22Rv1 (cell line): ENCODE measurements at regions not wholly inside any gene's neighbourhood (a gene's known extent, or its start where the extent isn't known, plus 50 kb on each side); places are given as distances from the start of the nearest gene placed in this dataset.
"Not testable (repeated sequence)": the region's sequence is repeated elsewhere in the genome, so short reads cannot be mapped to it uniquely, and the experiment has no call there.

ENCODE experiments used
- H3K27ac ChIP-seq: fragments of 450-650 bp; 2 replicates; pipeline ENCODE4 v1.5.1; 2017
- CTCF ChIP-seq: fragments of 450-650 bp; IDR thresholded peaks from 2 replicates; pipeline ENCODE4 v1.5.1; 2017; ENCODE audit warnings: mild to moderate bottlenecking
- ZFX ChIP-seq: fragments of 450-650 bp; IDR thresholded peaks from 2 replicates; pipeline ENCODE4 v1.6.1; 2017; ENCODE audit warnings: antibody characterized with exemption, borderline replicate concordance

GRCh38 chr16:66176731-66177130, 189.8 kb upstream of the CDH5 start:
- no peak overlapping the region for H3K27ac ChIP-seq
- TF ChIP-seq ZFX, result no peak
- TF ChIP-seq CTCF, result no peak

DNA sequence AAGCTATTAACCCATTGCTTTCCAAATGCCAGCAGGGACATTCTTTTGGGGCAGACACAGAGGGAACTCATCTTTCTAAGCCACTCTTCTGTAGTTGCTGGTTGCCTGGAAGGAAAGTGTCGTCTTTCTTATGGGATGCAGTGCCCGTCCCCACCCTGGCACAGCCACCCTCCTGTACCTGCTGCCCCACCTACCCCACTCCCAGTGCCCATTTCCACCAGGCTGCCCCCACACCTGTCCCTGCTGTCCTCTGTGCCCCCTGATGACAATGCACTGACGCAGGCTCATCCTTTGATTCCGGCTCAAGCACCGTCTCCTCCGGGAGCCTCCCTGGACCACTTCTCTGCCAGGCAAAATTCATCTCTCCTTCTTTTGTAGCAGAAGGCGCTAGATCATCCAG, 190.4 kb upstream of the CDH5 start:
- no peak overlapping the region for H3K27ac ChIP-seq
- no peak for TF ChIP-seq CTCF
- TF ChIP-seq ZFX, result no peak

GRCh38 chr16:66175636-66176035, 190.9 kb upstream of the CDH5 start:
- H3K27ac ChIP-seq, result no peak overlapping the region
- TF ChIP-seq CTCF (no peak), ZFX (no peak)

GRCh38 chr16:66175058-66175457, 191.4 kb upstream of the CDH5 start:
- no peak overlapping the region for H3K27ac ChIP-seq
- TF ChIP-seq CTCF, result no peak
- TF ChIP-seq ZFX, result no peak

GRCh38 chr16:66173796-66174195, 192.7 kb upstream of the CDH5 start:
- H3K27ac ChIP-seq, result not testable (repeated sequence)

GRCh38 chr16:66173181-66173580, 193.3 kb upstream of the CDH5 start:
- not testable (repeated sequence) for H3K27ac ChIP-seq

GRCh38 chr16:66172463-66172862, 194.0 kb upstream of the CDH5 start:
- TF ChIP-seq CTCF (no peak), ZFX (no peak)

DNA sequence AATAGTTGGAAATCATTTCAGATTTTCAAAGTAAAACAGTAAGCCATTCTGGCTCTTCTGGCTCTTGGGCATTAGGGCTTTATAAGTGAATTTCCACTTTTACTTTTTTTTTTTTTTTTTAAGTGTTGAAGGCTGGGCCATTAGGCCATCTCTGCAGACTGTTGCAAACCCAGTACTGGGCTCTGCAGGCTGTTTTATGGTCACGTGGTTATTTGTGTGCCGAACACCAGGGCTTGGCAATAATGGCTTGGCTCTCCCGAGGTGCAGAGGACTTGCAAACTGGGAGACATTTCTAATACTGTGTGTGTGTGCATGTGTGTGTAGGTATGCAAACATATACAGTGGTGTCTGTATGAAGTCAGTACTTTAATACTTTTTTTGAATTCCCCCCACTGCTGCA, 194.9 kb upstream of the CDH5 start:
- no peak overlapping the region for H3K27ac ChIP-seq
- no peak for TF ChIP-seq CTCF
- no peak for TF ChIP-seq ZFX

More at GRCh38 chr16:66172463-66172862, 194.0 kb upstream of the CDH5 start:
- H3K27ac ChIP-seq, result no peak overlapping the region

DNA sequence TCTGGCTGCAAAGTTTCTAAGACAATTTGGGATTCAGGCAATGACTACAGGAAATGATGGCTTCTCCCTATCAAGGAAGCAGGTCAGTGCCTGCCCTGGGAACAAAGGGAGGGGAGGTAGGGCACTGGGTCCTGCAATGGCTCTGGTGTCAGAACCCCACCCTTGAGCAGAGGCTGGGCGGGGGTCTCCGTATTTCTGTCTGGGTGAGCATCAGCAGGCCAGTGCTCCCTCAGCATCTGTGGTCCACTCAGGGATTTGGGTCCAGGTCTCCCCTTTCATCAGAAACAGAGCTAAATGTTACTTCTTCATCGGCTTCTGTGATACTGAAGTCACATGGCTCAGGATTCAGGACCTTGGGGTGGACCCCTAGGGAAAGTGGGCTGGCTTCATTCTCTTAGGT, 195.5 kb upstream of the CDH5 start:
- no peak overlapping the region for H3K27ac ChIP-seq
- TF ChIP-seq CTCF (no peak), ZFX (no peak)
